ENCODE measurements at regions not wholly inside any gene's neighbourhood (a gene's known extent, or its start where the extent isn't known, plus 50 kb on each side); places are given as distances from the start of the nearest gene placed in this dataset.

GRCh38 chr4:44914223-44914622 lies 187.9 kb upstream of the GNPDA2 start:
- no peak for TF ChIP-seq CTCF (IDR thresholded peaks at IDR 0.05)
- no peak for TF ChIP-seq POLR2A (IDR thresholded peaks at IDR 0.05)
